ENCODE measurements at regions not wholly inside any gene's neighbourhood (a gene's known extent, or its start where the extent isn't known, plus 50 kb on each side); places are given as distances from the start of the nearest gene placed in this dataset.

- H3K4me3 ChIP-seq (ENCODE audit: low read depth, low read length) = no peak overlapping the region
- Mint-ChIP-seq H3K27me3 (no peaks in the 10 kb centered on the region), H3K4me1 (no peaks in the 10 kb centered on the region), H3K27ac (no peak overlapping the region), H3K4me3 (no peak overlapping the region), H3K36me3 (no peaks in the 10 kb centered on the region), H3K9me3 (peaks cover 0 to 6% (median 2%) of the 10 kb centered on the region in 7 donors)
- DNase-seq = no peak
- no peaks in the 10 kb centered on the region for H3K27me3 ChIP-seq (ENCODE audit: control insufficient read depth, insufficient read depth, low read length)
- no peaks in the 10 kb centered on the region for H3K4me1 ChIP-seq (ENCODE audit: control insufficient read depth, insufficient read depth, low read length, poor library complexity, severe bottlenecking)
- H3K36me3 ChIP-seq (ENCODE audit: control insufficient read depth, insufficient read depth, low read length) = no peaks in the 10 kb centered on the region
- H3K27ac ChIP-seq (ENCODE audit: insufficient read depth, low read length, poor library complexity, severe bottlenecking) = no peak overlapping the region
- no peaks in the 10 kb centered on the region for H3K9me3 ChIP-seq (ENCODE audit: control insufficient read depth in 2 of 2, low read length in 2 of 2)
- ATAC-seq (ENCODE audit: low read depth in 2 of 2) = no peak
These were observed 618.9 kb upstream of the IGFBP3 start for GRCh38 chr7:46539892-46540483.

GRCh38 chr7:46537191-46537905 is 616.3 kb upstream of the IGFBP3 start:
- Mint-ChIP-seq H3K27me3 (no peaks in the 10 kb centered on the region), H3K36me3 (no peaks in the 10 kb centered on the region), H3K27ac (no peak overlapping the region), H3K4me1 (no peaks in the 10 kb centered on the region), H3K4me3 (no peak overlapping the region), H3K9me3 (peaks cover 0 to 17% (median 5%) of the 10 kb centered on the region in 7 donors)
- ATAC-seq (ENCODE audit: low read depth in 2 of 2) (no peak), DNase-seq (no peak)
- H3K36me3 ChIP-seq (ENCODE audit: control insufficient read depth, insufficient read depth, low read length) = no peaks in the 10 kb centered on the region
- no peak overlapping the region for H3K4me3 ChIP-seq (ENCODE audit: low read depth, low read length)
- H3K27me3 ChIP-seq (ENCODE audit: control insufficient read depth, insufficient read depth, low read length) = no peaks in the 10 kb centered on the region
- no peaks in the 10 kb centered on the region for H3K9me3 ChIP-seq (ENCODE audit: control insufficient read depth in 2 of 2, low read length in 2 of 2)
- H3K4me1 ChIP-seq (ENCODE audit: control insufficient read depth, insufficient read depth, low read length, poor library complexity, severe bottlenecking) = no peaks in the 10 kb centered on the region
- no peak overlapping the region for H3K27ac ChIP-seq (ENCODE audit: insufficient read depth, low read length, poor library complexity, severe bottlenecking)

GRCh38 chr7:46534664-46535588 is 613.9 kb upstream of the IGFBP3 start:
- H3K27me3 Mint-ChIP-seq = no peaks in the 10 kb centered on the region
- H3K4me3 Mint-ChIP-seq = no peak overlapping the region
- no peak overlapping the region for H3K27ac Mint-ChIP-seq
- H3K36me3 Mint-ChIP-seq = no peaks in the 10 kb centered on the region
- ATAC-seq (ENCODE audit: low read depth in 2 of 2) (no peak), DNase-seq (no peak)
- peaks cover 0 to 17% (median 5%) of the 10 kb centered on the region in 7 donors for H3K9me3 Mint-ChIP-seq
- no peak overlapping the region for H3K27ac ChIP-seq (ENCODE audit: insufficient read depth, low read length, poor library complexity, severe bottlenecking)
- no peaks in the 10 kb centered on the region for H3K9me3 ChIP-seq (ENCODE audit: control insufficient read depth in 2 of 2, low read length in 2 of 2)
- H3K27me3 ChIP-seq (ENCODE audit: control insufficient read depth, insufficient read depth, low read length) = no peaks in the 10 kb centered on the region
- no peaks in the 10 kb centered on the region for H3K4me1 ChIP-seq (ENCODE audit: control insufficient read depth, insufficient read depth, low read length, poor library complexity, severe bottlenecking)
- no peaks in the 10 kb centered on the region for H3K4me1 Mint-ChIP-seq
- H3K4me3 ChIP-seq (ENCODE audit: low read depth, low read length) = no peak overlapping the region
- no peaks in the 10 kb centered on the region for H3K36me3 ChIP-seq (ENCODE audit: control insufficient read depth, insufficient read depth, low read length)

GRCh38 chr7:46533946-46534345 is 612.9 kb upstream of the IGFBP3 start:
- DNase-seq (no peak), ATAC-seq (ENCODE audit: low read depth in 2 of 2) (no peak)
- no peaks in the 10 kb centered on the region for H3K27me3 Mint-ChIP-seq
- H3K9me3 ChIP-seq (ENCODE audit: control insufficient read depth in 2 of 2, low read length in 2 of 2) = no peaks in the 10 kb centered on the region
- no peak overlapping the region for H3K4me3 ChIP-seq (ENCODE audit: low read depth, low read length)
- no peaks in the 10 kb centered on the region for H3K27me3 ChIP-seq (ENCODE audit: control insufficient read depth, insufficient read depth, low read length)
- H3K4me1 Mint-ChIP-seq = no peaks in the 10 kb centered on the region
- H3K9me3 Mint-ChIP-seq = peaks cover 0 to 18% (median 5%) of the 10 kb centered on the region in 7 donors
- H3K4me1 ChIP-seq (ENCODE audit: control insufficient read depth, insufficient read depth, low read length, poor library complexity, severe bottlenecking) = no peaks in the 10 kb centered on the region
- no peak overlapping the region for H3K4me3 Mint-ChIP-seq
- no peaks in the 10 kb centered on the region for H3K36me3 Mint-ChIP-seq
- no peaks in the 10 kb centered on the region for H3K36me3 ChIP-seq (ENCODE audit: control insufficient read depth, insufficient read depth, low read length)
- no peak overlapping the region for H3K27ac ChIP-seq (ENCODE audit: insufficient read depth, low read length, poor library complexity, severe bottlenecking)
- no peak overlapping the region for H3K27ac Mint-ChIP-seq

GRCh38 chr7:46532571-46532970 is 611.5 kb upstream of the IGFBP3 start:
- DNase-seq (no peak), ATAC-seq (ENCODE audit: low read depth in 2 of 2) (no peak)
- H3K4me3 ChIP-seq (ENCODE audit: low read depth, low read length) = no peak overlapping the region
- Mint-ChIP-seq H3K36me3 (no peaks in the 10 kb centered on the region), H3K4me3 (no peak overlapping the region), H3K9me3 (peaks cover 0 to 25% (median 4%) of the 10 kb centered on the region in 7 donors), H3K4me1 (no peaks in the 10 kb centered on the region), H3K27ac (no peak overlapping the region), H3K27me3 (no peaks in the 10 kb centered on the region)
- H3K27me3 ChIP-seq (ENCODE audit: control insufficient read depth, insufficient read depth, low read length) = no peaks in the 10 kb centered on the region
- no peak overlapping the region for H3K27ac ChIP-seq (ENCODE audit: insufficient read depth, low read length, poor library complexity, severe bottlenecking)
- H3K9me3 ChIP-seq (ENCODE audit: control insufficient read depth in 2 of 2, low read length in 2 of 2) = no peaks in the 10 kb centered on the region
- no peaks in the 10 kb centered on the region for H3K36me3 ChIP-seq (ENCODE audit: control insufficient read depth, insufficient read depth, low read length)
- no peaks in the 10 kb centered on the region for H3K4me1 ChIP-seq (ENCODE audit: control insufficient read depth, insufficient read depth, low read length, poor library complexity, severe bottlenecking)

GRCh38 chr7:46530081-46530750 is 609.1 kb upstream of the IGFBP3 start:
- Histone ChIP-seq H3K36me3 (ENCODE audit: control insufficient read depth, insufficient read depth, low read length) (no peaks in the 10 kb centered on the region), H3K27ac (ENCODE audit: insufficient read depth, low read length, poor library complexity, severe bottlenecking) (no peak overlapping the region), H3K27me3 (ENCODE audit: control insufficient read depth, insufficient read depth, low read length) (no peaks in the 10 kb centered on the region), H3K4me1 (ENCODE audit: control insufficient read depth, insufficient read depth, low read length, poor library complexity, severe bottlenecking) (no peaks in the 10 kb centered on the region), H3K4me3 (ENCODE audit: low read depth, low read length) (no peak overlapping the region), H3K9me3 (ENCODE audit: control insufficient read depth in 2 of 2, low read length in 2 of 2) (no peaks in the 10 kb centered on the region)
- no peaks in the 10 kb centered on the region for H3K27me3 Mint-ChIP-seq
- ATAC-seq (ENCODE audit: low read depth in 2 of 2) (no peak), DNase-seq (no peak)
- H3K4me3 Mint-ChIP-seq = no peak overlapping the region
- peaks cover 0 to 26% (median 4%) of the 10 kb centered on the region in 7 donors for H3K9me3 Mint-ChIP-seq
- no peaks in the 10 kb centered on the region for H3K4me1 Mint-ChIP-seq
- H3K27ac Mint-ChIP-seq = no peak overlapping the region
- no peaks in the 10 kb centered on the region for H3K36me3 Mint-ChIP-seq

- Histone ChIP-seq H3K4me3 (ENCODE audit: low read depth, low read length) (no peak overlapping the region), H3K4me1 (ENCODE audit: control insufficient read depth, insufficient read depth, low read length, poor library complexity, severe bottlenecking) (no peaks in the 10 kb centered on the region), H3K9me3 (ENCODE audit: control insufficient read depth in 2 of 2, low read length in 2 of 2) (no peaks in the 10 kb centered on the region), H3K27ac (ENCODE audit: insufficient read depth, low read length, poor library complexity, severe bottlenecking) (no peak overlapping the region), H3K36me3 (ENCODE audit: control insufficient read depth, insufficient read depth, low read length) (no peaks in the 10 kb centered on the region), H3K27me3 (ENCODE audit: control insufficient read depth, insufficient read depth, low read length) (no peaks in the 10 kb centered on the region)
- Mint-ChIP-seq H3K27ac (no peak overlapping the region), H3K4me1 (no peaks in the 10 kb centered on the region), H3K36me3 (no peaks in the 10 kb centered on the region), H3K27me3 (no peaks in the 10 kb centered on the region), H3K9me3 (peaks cover 0 to 15% (median 4%) of the 10 kb centered on the region in 7 donors), H3K4me3 (no peak overlapping the region)
- DNase-seq = no peak
- ATAC-seq (ENCODE audit: low read depth in 2 of 2) = no peak
These were observed 606.3 kb upstream of the IGFBP3 start for GRCh38 chr7:46527360-46527759.
